HEK293 (cell line): ENCODE measurements at regions not wholly inside any gene's neighbourhood (a gene's known extent, or its start where the extent isn't known, plus 50 kb on each side); places are given as distances from the start of the nearest gene placed in this dataset.

Experiments
- CTCF ChIA-PET: fragments of 350-600 bp; formaldehyde crosslinking; extraction: SDS; loops from one replicate; lab custom pipeline; 2021; ENCODE audit warnings: antibody characterized with exemption; lab: Yijun Ruan, JAX
- POLR2A ChIA-PET: fragments of 300-600 bp; formaldehyde crosslinking; extraction: SDS; loops from one replicate; lab custom pipeline; 2020; ENCODE audit warnings: antibody characterized with exemption, inconsistent platforms; lab: Yijun Ruan, JAX
- H3K27ac ChIP-seq: fragments of 200-500 bp; sonication (Bioruptor generic); 2 replicates; pipeline ENCODE4 v1.5.1; 2014; ENCODE audit warnings: low read depth, low read length, control low read depth, inconsistent platforms; ENCODE audit errors: extremely low read depth
- H3K36me3 ChIP-seq, 2 experiments: fragments of 200-500 bp in 1 of 2; sonication (Bioruptor generic) in 1 of 2; 1 replicate in 1 of 2; 2 replicates in 1 of 2; pipeline ENCODE4 v1.5.1; 2014 to 2017; ENCODE audit warnings: inconsistent platforms in 2 of 2, low read length in 2 of 2; ENCODE audit not compliant: control insufficient read depth in 2 of 2, insufficient read depth in 1 of 2
- H3K4me1 ChIP-seq: fragments of 200-500 bp; sonication (Bioruptor generic); 2 replicates; pipeline ENCODE4 v1.5.1; 2014; ENCODE audit warnings: mild to moderate bottlenecking, low read length, inconsistent platforms; ENCODE audit not compliant: control insufficient read depth, insufficient read depth
- H3K4me3 ChIP-seq: 2 replicates; pipeline ENCODE4 v1.5.1; 2011; ENCODE audit warnings: low read depth, mild to moderate bottlenecking, control low read depth, low read length, moderate library complexity
- H3K9me3 ChIP-seq: fragments of 200-500 bp; sonication (Bioruptor generic); 2 replicates; pipeline ENCODE4 v1.5.1; 2014; ENCODE audit warnings: low read depth, low read length, inconsistent platforms; ENCODE audit not compliant: control insufficient read depth, insufficient read depth
- OVOL3 ChIP-seq: fragments of 450-650 bp; formaldehyde crosslinking; IDR thresholded peaks from 2 replicates; pipeline ENCODE4 v1.5.1; 2016; ENCODE audit warnings: missing biosample characterization, missing genetic modification characterization
- REPIN1 ChIP-seq: fragments of 450-650 bp; formaldehyde crosslinking; IDR thresholded peaks from 2 replicates; pipeline ENCODE4 v1.5.1; 2017; ENCODE audit warnings: missing biosample characterization, missing genetic modification characterization, low read depth
- SCRT2 ChIP-seq: fragments of 450-650 bp; formaldehyde crosslinking; IDR thresholded peaks from 2 replicates; pipeline ENCODE4 v1.5.1; 2016; ENCODE audit warnings: missing biosample characterization, missing genetic modification characterization
- SETDB1 ChIP-seq: IDR thresholded peaks from one replicate; pipeline ENCODE4 v1.6.1; 2017; ENCODE audit warnings: mild to moderate bottlenecking, low read length, moderate library complexity, mixed read lengths; ENCODE audit not compliant: insufficient read length
- WT1 ChIP-seq: fragments of 450-650 bp; formaldehyde crosslinking; IDR thresholded peaks from 2 replicates; pipeline ENCODE4 v1.5.1; 2016; ENCODE audit warnings: missing biosample characterization, missing genetic modification characterization
- YY1 ChIP-seq: fragments of 450-650 bp; formaldehyde crosslinking; IDR thresholded peaks from 2 replicates; pipeline ENCODE4 v1.5.1; 2018; ENCODE audit warnings: missing biosample characterization, missing genetic modification characterization
- YY2 ChIP-seq: fragments of 450-650 bp; formaldehyde crosslinking; IDR thresholded peaks from 2 replicates; pipeline ENCODE4 v1.5.1; 2016; ENCODE audit warnings: missing biosample characterization, missing genetic modification characterization
- ZBTB1 ChIP-seq: fragments of 450-650 bp; formaldehyde crosslinking; IDR thresholded peaks from 2 replicates; pipeline ENCODE4 v1.5.1; 2016; ENCODE audit warnings: missing biosample characterization, missing genetic modification characterization
- ZBTB20 ChIP-seq: fragments of 450-650 bp; formaldehyde crosslinking; IDR thresholded peaks from 2 replicates; pipeline ENCODE4 v1.5.1; 2016; ENCODE audit warnings: missing biosample characterization, missing genetic modification characterization
- ZEB2 ChIP-seq: fragments of 450-650 bp; formaldehyde crosslinking; IDR thresholded peaks from 2 replicates; pipeline ENCODE4 v1.5.1; 2016; ENCODE audit warnings: missing biosample characterization, missing genetic modification characterization
- ZNF112 ChIP-seq: fragments of 450-650 bp; formaldehyde crosslinking; IDR thresholded peaks from 2 replicates; pipeline ENCODE4 v1.5.0; 2017; ENCODE audit warnings: missing biosample characterization, missing genetic modification characterization
- ZNF155 ChIP-seq: fragments of 450-650 bp; formaldehyde crosslinking; IDR thresholded peaks from 2 replicates; pipeline ENCODE4 v1.5.1; 2016; ENCODE audit warnings: missing biosample characterization, missing genetic modification characterization
- ZNF157 ChIP-seq: fragments of 450-650 bp; formaldehyde crosslinking; IDR thresholded peaks from 2 replicates; pipeline ENCODE4 v1.5.1; 2016; ENCODE audit warnings: missing biosample characterization, missing genetic modification characterization
- ZNF16 ChIP-seq: fragments of 450-650 bp; formaldehyde crosslinking; IDR thresholded peaks from 2 replicates; pipeline ENCODE4 v1.5.1; 2016; ENCODE audit warnings: low read depth, missing biosample characterization, missing genetic modification characterization
- ZNF175 ChIP-seq: fragments of 450-650 bp; formaldehyde crosslinking; IDR thresholded peaks from 2 replicates; pipeline ENCODE4 v1.5.1; 2016; ENCODE audit warnings: missing biosample characterization, missing genetic modification characterization
- ZNF211 ChIP-seq: fragments of 450-650 bp; formaldehyde crosslinking; IDR thresholded peaks from 2 replicates; pipeline ENCODE4 v1.5.1; 2016; ENCODE audit warnings: low read depth, missing biosample characterization, missing genetic modification characterization
- ZNF221 ChIP-seq: fragments of 450-650 bp; formaldehyde crosslinking; IDR thresholded peaks from 2 replicates; pipeline ENCODE4 v1.5.1; 2017; ENCODE audit warnings: missing biosample characterization, missing genetic modification characterization, borderline replicate concordance
- ZNF239 ChIP-seq: fragments of 450-650 bp; formaldehyde crosslinking; IDR thresholded peaks from 2 replicates; pipeline ENCODE4 v1.5.1; 2016; ENCODE audit warnings: missing biosample characterization, missing genetic modification characterization
- ZNF280D ChIP-seq: fragments of 450-650 bp; formaldehyde crosslinking; IDR thresholded peaks from 2 replicates; pipeline ENCODE4 v1.5.1; 2016; ENCODE audit warnings: missing biosample characterization, missing genetic modification characterization
- ZNF335 ChIP-seq: fragments of 450-650 bp; formaldehyde crosslinking; conservative IDR thresholded peaks from 2 replicates; pipeline ENCODE4 v1.5.1; 2016; ENCODE audit warnings: missing biosample characterization, missing genetic modification characterization
- ZNF366 ChIP-seq: fragments of 450-650 bp; formaldehyde crosslinking; conservative IDR thresholded peaks from 2 replicates; pipeline ENCODE4 v1.5.1; 2016; ENCODE audit warnings: missing biosample characterization, missing genetic modification characterization
- ZNF416 ChIP-seq: fragments of 450-650 bp; formaldehyde crosslinking; IDR thresholded peaks from 2 replicates; pipeline ENCODE4 v1.5.1; 2016; ENCODE audit warnings: missing biosample characterization, missing genetic modification characterization
- ZNF510 ChIP-seq: fragments of 450-650 bp; formaldehyde crosslinking; IDR thresholded peaks from 2 replicates; pipeline ENCODE4 v1.5.1; 2018; ENCODE audit warnings: mild to moderate bottlenecking, missing genetic modification characterization, missing biosample characterization; ENCODE audit not compliant: insufficient replicate concordance
- ZNF514 ChIP-seq: fragments of 450-650 bp; formaldehyde crosslinking; IDR thresholded peaks from 2 replicates; pipeline ENCODE4 v1.5.1; 2016; ENCODE audit warnings: missing biosample characterization, missing genetic modification characterization
- ZNF555 ChIP-seq: fragments of 450-650 bp; formaldehyde crosslinking; conservative IDR thresholded peaks from 2 replicates; pipeline ENCODE4 v1.5.1; 2017; ENCODE audit warnings: missing biosample characterization, mild to moderate bottlenecking, missing genetic modification characterization, inconsistent platforms
- ZNF560 ChIP-seq: fragments of 450-650 bp; formaldehyde crosslinking; IDR thresholded peaks from 2 replicates; pipeline ENCODE4 v1.5.1; 2017; ENCODE audit warnings: missing biosample characterization, missing genetic modification characterization, borderline replicate concordance
- ZNF623 ChIP-seq: fragments of 450-650 bp; formaldehyde crosslinking; IDR thresholded peaks from 2 replicates; pipeline ENCODE4 v1.5.1; 2016; ENCODE audit warnings: missing biosample characterization, missing genetic modification characterization
- ZNF660 ChIP-seq: fragments of 450-650 bp; IDR thresholded peaks from 2 replicates; pipeline ENCODE4 v1.5.1; 2018; ENCODE audit warnings: missing biosample characterization, mild to moderate bottlenecking, missing genetic modification characterization
- ZNF704 ChIP-seq: fragments of 450-650 bp; formaldehyde crosslinking; IDR thresholded peaks from 2 replicates; pipeline ENCODE4 v1.5.1; 2016; ENCODE audit warnings: missing biosample characterization, missing genetic modification characterization
- ZNF785 ChIP-seq: fragments of 450-650 bp; formaldehyde crosslinking; IDR thresholded peaks from 2 replicates; pipeline ENCODE4 v1.5.1; 2016; ENCODE audit warnings: missing biosample characterization, missing genetic modification characterization
- ZSCAN16 ChIP-seq: fragments of 450-650 bp; formaldehyde crosslinking; IDR thresholded peaks from 2 replicates; pipeline ENCODE4 v1.5.1; 2016; ENCODE audit warnings: missing biosample characterization, missing genetic modification characterization

GRCh38 chr18:65380986-65381385, 369.8 kb upstream of the CDH7 start:
- Histone ChIP-seq H3K4me1 (no peaks in the 10 kb centered on the region), H3K36me3 (no peaks in the 10 kb centered on the region), H3K27ac (no peak overlapping the region), H3K4me3 (no peak overlapping the region), H3K9me3 (no peaks in the 10 kb centered on the region)
- CTCF ChIA-PET = no interaction called here
- POLR2A ChIA-PET = no interaction called here
- TF ChIP-seq ZNF623 (tag by site-specific recombination) = no peak
- TF ChIP-seq ZNF335 (tag by site-specific recombination) = no peak
- no peak for TF ChIP-seq SCRT2
- no peak for TF ChIP-seq ZNF221
- TF ChIP-seq ZNF112 (tag by site-specific recombination) = no peak
- no peak for TF ChIP-seq ZSCAN16 (tag by site-specific recombination)
- no peak for TF ChIP-seq ZNF239 (tag by site-specific recombination)
- TF ChIP-seq ZNF560 = no peak
- no peak for TF ChIP-seq ZNF366 (tag by site-specific recombination)
- TF ChIP-seq ZNF155 = no peak
- no peak for TF ChIP-seq ZNF157 (tag by site-specific recombination)
- TF ChIP-seq SETDB1 = no peak
- TF ChIP-seq ZBTB1 (tag by site-specific recombination) = no peak
- no peak for TF ChIP-seq ZNF660 (tag by site-specific recombination)
- TF ChIP-seq ZNF280D (tag by site-specific recombination) = no peak
- no peak for TF ChIP-seq ZNF510 (tag by site-specific recombination)
- no peak for TF ChIP-seq YY1

GRCh38 chr18:65380571-65380970, 370.2 kb upstream of the CDH7 start:
- TF ChIP-seq REPIN1 (tag by site-specific recombination) (no peak), ZNF175 (tag by site-specific recombination) (no peak), ZNF514 (tag by site-specific recombination) (no peak)
- ChIA-PET POLR2A (no interaction called here), CTCF (no interaction called here)
- Histone ChIP-seq H3K4me3 (no peak overlapping the region), H3K36me3 (no peaks in the 10 kb centered on the region), H3K4me1 (no peaks in the 10 kb centered on the region), H3K9me3 (no peaks in the 10 kb centered on the region), H3K27ac (no peak overlapping the region)

- POLR2A ChIA-PET = no interaction called here
- H3K9me3 ChIP-seq = no peaks in the 10 kb centered on the region
Observed at GRCh38 chr18:65372904-65373303, 377.9 kb upstream of the CDH7 start.

More at GRCh38 chr18:65372904-65373303, 377.9 kb upstream of the CDH7 start:
- TF ChIP-seq OVOL3 (tag by site-specific recombination) (no peak), ZNF211 (tag by site-specific recombination) (no peak), ZBTB20 (tag by site-specific recombination) (no peak), WT1 (no peak), ZNF221 (no peak), ZNF785 (tag by site-specific recombination) (no peak), ZNF704 (tag by site-specific recombination) (no peak), YY2 (tag by site-specific recombination) (no peak), ZNF416 (tag by site-specific recombination) (no peak), ZNF16 (tag by site-specific recombination) (no peak), ZEB2 (tag by site-specific recombination) (no peak), ZNF555 (tag by site-specific recombination) (no peak)
- Histone ChIP-seq H3K27ac (no peak overlapping the region), H3K4me3 (no peak overlapping the region), H3K4me1 (no peaks in the 10 kb centered on the region), H3K36me3 (no peaks in the 10 kb centered on the region)
- CTCF ChIA-PET = no interaction called here
